OCI-LY3 (cell line): ENCODE measurements at regions not wholly inside any gene's neighbourhood (a gene's known extent, or its start where the extent isn't known, plus 50 kb on each side); places are given as distances from the start of the nearest gene placed in this dataset.
A peak's percentile ranks its signal among the peaks of the same experiment; 100 is the strongest.
"Not testable (repeated sequence)": the region's sequence is repeated elsewhere in the genome, so short reads cannot be mapped to it uniquely, and the experiment has no call there.

ENCODE experiments used
- H2AFZ ChIP-seq: fragments of 200-600, 300-600 bp; shearing (Covaris generic); 2 replicates; pipeline ENCODE4 v1.6.0; 2014; ENCODE audit warnings: antibody characterized with exemption, low read depth, low read length
- H3K27ac ChIP-seq: fragments of 200-600, 300-600 bp; sonication (generic); 2 replicates; pipeline ENCODE4 v1.5.1; 2014; ENCODE audit warnings: mild to moderate bottlenecking, low read length, moderate library complexity, mixed read lengths
- H3K27me3 ChIP-seq: fragments of 200-600, 300-600 bp; sonication (generic); 2 replicates; pipeline ENCODE4 v1.6.1; 2014; ENCODE audit warnings: low read depth, low read length, mixed read lengths
- H3K36me3 ChIP-seq: fragments of 200-600, 300-600 bp; sonication (generic); replicated peaks from 2 replicates; pipeline ENCODE3; 2014; ENCODE audit warnings: low read depth, low read length, mixed read lengths
- H3K4me1 ChIP-seq: fragments of 300-600, 200-600 bp; sonication (generic); 2 replicates; pipeline ENCODE4 v1.6.1; 2014; ENCODE audit warnings: low read length, mixed read lengths
- H3K4me2 ChIP-seq: fragments of 200-600, 300-600 bp; sonication (generic); 2 replicates; pipeline ENCODE4 v1.6.1; 2014; ENCODE audit warnings: low read length, mixed read lengths
- H3K4me3 ChIP-seq: fragments of 300-600, 200-600 bp; sonication (generic); 2 replicates; pipeline ENCODE4 v1.5.1; 2014; ENCODE audit warnings: antibody characterized with exemption, mild to moderate bottlenecking, low read length, moderate library complexity
- H3K79me2 ChIP-seq: fragments of 300-600, 200-600 bp; shearing (Covaris generic); 2 replicates; pipeline ENCODE4 v1.6.1; 2014; ENCODE audit warnings: mild to moderate bottlenecking, low read length, mixed read lengths
- H3K9ac ChIP-seq: fragments of 300-600, 200-600 bp; shearing (Covaris generic); 2 replicates; pipeline ENCODE4 v1.6.0; 2014; ENCODE audit warnings: mild to moderate bottlenecking, low read length, moderate library complexity
- H3K9me3 ChIP-seq: fragments of 200-600, 300-600 bp; shearing (Covaris generic); 2 replicates; pipeline ENCODE4 v1.6.1; 2014; ENCODE audit warnings: low read length, mixed read lengths; ENCODE audit not compliant: insufficient read depth
- H4K20me1 ChIP-seq: fragments of 200-600, 300-600 bp; sonication (generic); 2 replicates; pipeline ENCODE4 v1.6.1; 2016; ENCODE audit warnings: low read length, mixed read lengths; ENCODE audit not compliant: insufficient read depth
- CTCF ChIP-seq: fragments of 200-600, 300-600 bp; sonication (generic); IDR thresholded peaks from 2 replicates; pipeline ENCODE4 v1.5.1; 2014; ENCODE audit warnings: antibody characterized with exemption, low read length, low read depth
- EZH2phosphoT487 ChIP-seq: fragments of 200-600 bp; shearing (Covaris generic); IDR thresholded peaks from 2 replicates; pipeline ENCODE4 v1.6.1; 2018; ENCODE audit warnings: antibody characterized with exemption, mixed run types, low read depth

GRCh38 chr20:47428851-47429336 lies 72.4 kb upstream of the ZMYND8 start:
- no peak for TF ChIP-seq EZH2phosphoT487
- no peak for TF ChIP-seq CTCF
- no peak overlapping the region for H3K9ac ChIP-seq
- no peaks in the 10 kb centered on the region for H3K79me2 ChIP-seq
- no peak overlapping the region for H3K4me3 ChIP-seq
- no peak overlapping the region for H2AFZ ChIP-seq
- H4K20me1 ChIP-seq, result no peaks in the 10 kb centered on the region
- no peak overlapping the region for H3K4me2 ChIP-seq
- H3K4me1 ChIP-seq, result peaks cover 31% of the 10 kb centered on the region
- peaks cover 19% of the 10 kb centered on the region for H3K9me3 ChIP-seq
- H3K36me3 ChIP-seq, result peaks cover 8% of the 10 kb centered on the region
- H3K27me3 ChIP-seq, result no peaks in the 10 kb centered on the region
- no peak overlapping the region for H3K27ac ChIP-seq

GRCh38 chr20:47429409-47429808 lies 72.3 kb upstream of the NCOA3 start:
- Histone ChIP-seq H3K9me3 (peaks cover 19% of the 10 kb centered on the region), H3K4me3 (no peak overlapping the region), H3K79me2 (no peaks in the 10 kb centered on the region), H4K20me1 (no peaks in the 10 kb centered on the region), H3K4me1 (peaks cover 36% of the 10 kb centered on the region), H3K9ac (no peak overlapping the region), H3K4me2 (no peak overlapping the region), H3K27me3 (no peaks in the 10 kb centered on the region), H3K27ac (no peak overlapping the region), H3K36me3 (peaks cover 8% of the 10 kb centered on the region), H2AFZ (no peak overlapping the region)
- no peak for TF ChIP-seq EZH2phosphoT487
- no peak for TF ChIP-seq CTCF

GRCh38 chr20:47430862-47431588 lies 70.7 kb upstream of the NCOA3 start:
- Histone ChIP-seq H3K36me3 (peaks cover 8% of the 10 kb centered on the region), H3K79me2 (no peaks in the 10 kb centered on the region), H3K9me3 (peaks cover 19% of the 10 kb centered on the region), H3K4me2 (no peak overlapping the region), H3K9ac (no peak overlapping the region), H4K20me1 (no peaks in the 10 kb centered on the region), H2AFZ (no peak overlapping the region), H3K4me3 (no peak overlapping the region), H3K4me1 (peaks cover 47% of the 10 kb centered on the region), H3K27me3 (no peaks in the 10 kb centered on the region), H3K27ac (peak overlapping the region; percentile 57; the same call in 1 of the 2 replicates)
- no peak for TF ChIP-seq EZH2phosphoT487
- no peak for TF ChIP-seq CTCF

- H2AFZ ChIP-seq, result peak overlapping the region; percentile 48
- H3K9ac ChIP-seq, result peak overlapping the region; percentile 51; the same call in 1 of the 2 replicates
- peak overlapping the region; percentile 66 for H3K4me2 ChIP-seq
- no peaks in the 10 kb centered on the region for H4K20me1 ChIP-seq
- H3K27ac ChIP-seq, result peak overlapping the region; percentile 57
- peaks cover 1% of the 10 kb centered on the region for H3K36me3 ChIP-seq
- no peaks in the 10 kb centered on the region for H3K79me2 ChIP-seq
- TF ChIP-seq EZH2phosphoT487 (no peak), CTCF (no peak)
- peak overlapping the region; percentile 50 for H3K4me3 ChIP-seq
- H3K4me1 ChIP-seq, result peaks cover 47% of the 10 kb centered on the region
- no peaks in the 10 kb centered on the region for H3K27me3 ChIP-seq
- peaks cover 2% of the 10 kb centered on the region for H3K9me3 ChIP-seq
Measured at GRCh38 chr20:47432834-47433210, 68.9 kb upstream of the NCOA3 start.

GRCh38 chr20:47434128-47434779 lies 67.4 kb upstream of the NCOA3 start:
- H4K20me1 ChIP-seq, H3K36me3 ChIP-seq, H3K79me2 ChIP-seq, H3K27me3 ChIP-seq, H3K9me3 ChIP-seq: not testable (repeated sequence)
- Histone ChIP-seq H3K4me3 (peak overlapping the region; percentile 53), H3K4me2 (peak overlapping the region; percentile 66), H2AFZ (peak overlapping the region; percentile 66), H3K9ac (peak overlapping the region; percentile 28), H3K4me1 (peaks cover 59% of the 10 kb centered on the region), H3K27ac (peak overlapping the region; percentile 37)
